GM21529 (cell line): ENCODE measurements at regions not wholly inside any gene's neighbourhood (a gene's known extent, or its start where the extent isn't known, plus 50 kb on each side); places are given as distances from the start of the nearest gene placed in this dataset.

Source experiments
- ATAC-seq: cut with Tn5 transposase; IDR thresholded peaks from one replicate; pipeline ENCODE4 v1.9.1; 2021; ENCODE audit not compliant: unreplicated experiment

DNA sequence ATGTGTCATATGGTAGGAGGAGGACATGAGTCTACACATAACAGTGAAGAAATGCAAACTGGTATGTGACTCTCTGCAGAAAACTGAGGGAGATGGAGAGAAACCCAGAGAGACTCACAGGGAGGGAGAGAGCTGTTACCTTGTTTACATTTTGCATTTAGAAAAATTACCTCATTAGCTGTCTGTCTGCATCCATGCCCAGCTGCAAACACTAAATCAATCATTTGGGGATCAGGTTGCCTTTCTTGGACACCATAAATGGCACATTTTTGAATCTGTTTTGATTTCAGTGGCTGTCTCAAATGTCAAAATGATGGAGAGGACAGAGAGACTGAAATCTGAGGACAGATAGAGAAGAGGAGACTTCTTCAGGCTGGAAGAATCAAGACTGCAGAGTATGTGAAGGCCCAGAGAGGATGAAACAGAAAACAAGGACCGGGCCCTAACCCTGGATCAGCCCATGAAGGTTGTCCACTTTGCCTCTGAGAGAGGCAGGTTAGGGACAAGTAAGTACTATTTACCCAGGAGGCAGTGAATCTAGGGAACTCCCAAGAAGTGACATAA, 92.2 kb downstream of the UNC5CL start:
- ATAC-seq = no peak

DNA sequence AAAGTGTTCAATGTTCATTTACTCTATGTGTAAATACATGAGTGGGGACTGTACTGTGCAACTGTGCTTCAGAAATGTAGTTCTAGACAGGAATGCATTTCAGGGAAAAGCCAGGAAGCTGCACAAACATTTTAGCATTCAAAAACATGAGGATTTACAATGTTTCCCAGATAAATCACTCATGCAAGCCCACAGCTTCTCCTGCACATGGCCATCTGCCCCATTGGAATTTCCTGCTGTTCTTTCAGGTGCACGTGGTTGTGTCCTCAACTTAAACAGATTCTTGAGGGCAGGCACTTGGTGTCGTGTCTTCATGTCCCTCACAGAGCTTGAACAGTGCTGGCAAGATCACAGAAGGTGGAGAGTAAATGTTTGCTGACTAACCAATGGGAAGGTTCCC, 101.5 kb downstream of the UNC5CL start:
- ATAC-seq = no peak

DNA sequence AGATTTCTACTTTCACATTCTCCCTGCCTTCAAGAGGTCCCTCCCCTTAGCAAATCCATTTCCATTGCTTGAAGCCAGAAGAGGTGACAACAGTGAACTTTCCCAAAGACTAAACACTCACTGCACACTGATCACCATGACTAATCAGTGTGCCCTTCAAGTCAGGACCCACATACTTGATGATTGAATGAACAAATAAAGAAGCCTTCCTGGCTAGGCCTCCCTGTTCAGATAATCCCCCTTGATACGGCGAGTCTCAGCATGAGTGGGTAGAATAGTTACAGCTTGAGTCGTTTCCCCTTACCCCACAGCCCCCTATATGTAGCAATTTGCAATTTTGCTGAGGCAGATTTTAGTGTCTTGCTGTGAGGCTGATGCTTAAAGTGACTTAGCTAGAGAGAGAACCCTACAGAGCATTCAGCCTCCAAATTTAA, 102.2 kb downstream of the UNC5CL start:
- no peak for ATAC-seq

DNA sequence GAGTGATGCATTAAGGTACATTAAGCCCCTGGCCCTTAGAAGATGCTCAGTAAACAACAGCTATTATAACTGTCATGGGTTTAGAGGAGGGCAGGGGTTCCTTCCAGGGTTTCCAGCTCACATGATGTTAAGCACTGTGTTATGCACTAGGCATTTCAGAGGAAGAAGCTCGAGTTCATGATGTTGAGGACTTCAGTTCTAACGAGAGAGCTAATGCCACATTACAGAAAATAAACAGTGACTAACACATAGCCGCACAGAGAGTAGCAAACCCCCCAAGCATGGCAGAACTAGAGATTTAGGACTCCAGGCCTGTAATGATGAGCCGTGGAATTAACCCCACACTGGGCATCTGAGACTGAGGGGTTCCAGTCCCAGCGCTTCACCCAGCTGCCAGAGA, 105.2 kb downstream of the UNC5CL start:
- no peak for ATAC-seq

DNA sequence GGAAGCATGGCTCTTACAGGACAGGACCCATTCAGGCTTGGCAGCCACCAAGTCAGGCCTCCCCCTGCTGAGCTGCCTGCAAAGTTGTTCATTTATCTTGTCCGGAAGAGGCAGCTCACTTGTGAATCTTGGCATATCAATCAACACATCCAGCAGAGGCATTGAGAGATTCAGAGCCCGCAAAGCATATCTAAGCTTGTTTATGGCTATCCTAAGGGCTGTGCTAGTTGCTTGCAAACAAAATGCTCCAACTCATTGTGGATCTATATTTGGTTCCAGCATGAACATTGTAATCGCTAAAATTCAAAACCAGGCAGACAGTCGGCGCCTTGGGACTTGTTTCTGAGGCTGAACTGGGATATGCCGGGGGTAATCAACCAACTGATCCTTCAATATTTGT, 106.1 kb downstream of the UNC5CL start:
- ATAC-seq = no peak

DNA sequence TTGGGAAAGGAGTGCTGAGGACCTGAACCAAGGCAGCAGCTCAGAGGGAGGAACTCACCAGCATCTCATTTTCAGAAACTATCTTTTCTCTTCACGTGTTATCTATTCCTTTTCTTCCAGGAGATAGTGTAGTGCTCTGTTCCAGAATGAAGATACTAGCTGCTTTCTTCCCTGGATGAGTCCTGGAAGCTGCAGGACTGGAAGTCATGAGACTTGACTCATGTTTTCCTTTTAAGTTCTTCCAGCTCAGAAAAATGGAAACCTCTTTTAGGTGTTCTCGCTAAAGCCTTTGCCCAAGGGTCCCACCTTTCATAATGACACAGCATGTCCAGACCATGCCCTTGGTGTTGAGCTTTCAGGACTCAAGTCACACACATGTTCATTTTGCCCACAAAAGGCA, 106.7 kb downstream of the UNC5CL start:
- ATAC-seq = no peak

DNA sequence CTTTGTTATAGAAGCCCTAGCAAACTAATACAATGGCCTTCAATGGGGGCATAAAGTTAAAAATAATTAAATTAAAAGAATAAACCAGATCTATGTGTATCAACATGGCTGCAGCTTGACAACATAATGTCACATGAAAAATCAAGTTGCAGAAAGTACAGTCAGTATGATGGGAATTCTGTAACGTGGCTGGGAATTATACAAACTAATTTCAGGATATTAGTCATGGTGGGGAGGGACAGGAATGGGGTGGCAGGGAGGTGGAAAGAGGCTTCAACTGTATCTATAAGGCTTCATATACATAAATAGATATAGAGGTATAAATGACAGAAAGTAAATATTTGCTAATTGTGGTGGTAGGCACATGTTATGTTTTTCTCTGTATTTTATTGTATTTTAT, 107.1 kb downstream of the UNC5CL start:
- no peak for ATAC-seq

DNA sequence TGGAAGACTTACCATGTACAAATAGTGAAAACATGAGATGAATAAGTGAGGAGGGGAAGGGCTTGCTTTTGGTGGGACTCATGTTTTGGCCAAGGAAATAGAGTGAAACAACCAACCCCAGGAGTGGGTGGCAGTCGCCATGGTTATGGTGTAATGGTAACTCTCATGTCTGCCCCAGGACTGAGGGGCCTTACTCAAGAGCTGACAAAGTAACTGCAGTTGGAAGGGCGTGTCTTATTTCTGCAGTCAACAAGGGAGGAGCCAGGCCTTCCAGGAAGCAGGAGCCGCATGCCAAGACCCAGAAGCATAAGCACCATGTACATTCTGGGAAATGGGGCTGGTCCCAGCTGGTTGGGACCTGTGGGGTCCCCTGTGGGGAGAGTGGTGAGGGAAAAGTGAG, 108.5 kb downstream of the UNC5CL start:
- ATAC-seq = no peak

DNA sequence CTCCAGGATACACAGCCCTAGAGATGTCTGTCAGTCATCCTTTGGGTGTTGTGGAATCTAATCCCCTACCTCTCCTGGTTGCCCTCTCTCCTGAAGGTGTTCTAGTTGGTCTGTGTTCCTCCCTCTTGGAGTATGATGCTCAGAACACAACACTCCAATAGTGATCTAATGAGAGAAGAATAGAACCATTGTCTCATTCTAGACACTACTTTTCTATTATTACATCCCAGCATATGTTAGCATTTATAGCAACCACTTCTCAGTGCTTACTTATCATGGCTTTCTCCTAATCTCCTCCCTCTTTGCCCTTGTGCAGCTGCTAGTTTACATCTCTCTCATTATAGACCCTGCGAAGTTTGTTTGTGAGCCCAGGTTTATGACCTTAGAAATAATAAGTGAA, 109.0 kb downstream of the UNC5CL start:
- ATAC-seq = no peak

DNA sequence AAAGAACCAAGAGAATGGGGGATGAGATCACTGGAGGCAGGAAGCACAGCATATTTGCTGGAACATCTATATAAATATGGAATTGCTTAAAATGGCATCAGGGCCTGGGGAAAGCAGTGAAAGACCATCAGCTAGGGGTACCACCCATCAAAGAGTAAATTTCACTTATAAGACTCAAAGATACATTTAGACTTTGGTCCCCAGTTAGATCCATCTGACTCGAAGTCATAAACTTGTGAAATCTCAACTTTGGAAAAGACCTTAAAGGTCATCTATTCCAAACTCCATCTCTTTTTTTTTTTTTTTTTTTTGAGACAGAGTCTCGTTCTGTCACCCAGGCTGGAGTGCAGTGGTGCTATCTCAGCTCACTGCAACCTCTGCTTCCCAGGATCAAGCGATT, 109.8 kb downstream of the UNC5CL start:
- ATAC-seq = no peak

DNA sequence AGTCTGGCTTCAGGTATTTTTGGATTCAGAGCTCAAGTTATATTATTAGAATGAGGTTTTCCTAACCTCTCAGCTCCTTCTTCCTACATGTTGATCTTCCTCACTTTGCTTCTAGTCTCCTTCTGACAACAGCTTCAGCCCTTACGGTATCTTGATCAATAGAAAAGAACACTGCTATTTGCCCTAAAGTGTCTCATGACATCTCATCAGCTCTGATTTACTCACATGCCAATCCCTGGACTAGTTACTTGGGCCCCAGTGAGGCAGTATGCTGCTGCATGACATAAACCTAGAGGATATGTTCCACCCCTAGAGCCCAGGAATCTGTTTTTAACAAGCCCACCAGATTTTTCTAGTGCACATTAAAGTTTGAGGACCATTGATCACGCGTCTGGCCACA, 110.3 kb downstream of the UNC5CL start:
- ATAC-seq = no peak

DNA sequence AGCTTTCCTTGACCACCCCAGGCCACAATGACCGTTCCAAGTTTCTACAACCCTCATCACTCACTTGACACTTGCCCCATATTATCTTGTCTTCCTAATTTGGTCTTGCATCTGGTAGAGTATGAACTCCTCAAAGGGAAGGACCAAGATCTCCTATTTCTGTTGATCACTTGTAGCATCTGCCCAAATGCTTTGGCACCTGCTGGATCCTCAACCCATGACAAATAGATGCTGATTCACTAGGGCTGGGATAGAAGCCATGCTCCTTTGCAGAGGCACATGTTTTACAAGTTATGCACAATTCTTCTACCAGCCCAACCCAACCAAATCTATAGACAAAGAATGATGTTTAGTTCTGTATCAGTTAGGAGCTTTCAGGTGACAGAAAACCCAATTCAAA, 110.7 kb downstream of the UNC5CL start:
- no peak for ATAC-seq

DNA sequence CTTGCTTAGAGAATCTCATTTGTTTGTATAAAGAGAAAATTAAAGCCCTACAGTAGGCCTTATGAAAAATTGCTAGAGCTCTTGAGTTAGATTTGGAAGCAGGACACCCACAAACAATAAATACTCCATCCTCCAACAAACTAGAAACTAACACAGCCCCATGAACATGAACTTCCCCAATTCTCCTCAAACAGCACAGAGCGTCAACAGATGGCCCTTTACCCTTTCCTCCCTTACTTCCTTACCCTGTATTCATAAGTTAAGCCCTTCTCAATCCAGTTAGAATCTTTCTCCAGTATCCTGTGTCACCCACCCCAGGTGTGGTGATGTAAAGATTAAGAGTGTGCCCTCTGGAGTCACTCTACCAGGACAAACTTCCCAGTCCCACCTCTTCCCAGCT, 113.7 kb downstream of the UNC5CL start:
- ATAC-seq = no peak

DNA sequence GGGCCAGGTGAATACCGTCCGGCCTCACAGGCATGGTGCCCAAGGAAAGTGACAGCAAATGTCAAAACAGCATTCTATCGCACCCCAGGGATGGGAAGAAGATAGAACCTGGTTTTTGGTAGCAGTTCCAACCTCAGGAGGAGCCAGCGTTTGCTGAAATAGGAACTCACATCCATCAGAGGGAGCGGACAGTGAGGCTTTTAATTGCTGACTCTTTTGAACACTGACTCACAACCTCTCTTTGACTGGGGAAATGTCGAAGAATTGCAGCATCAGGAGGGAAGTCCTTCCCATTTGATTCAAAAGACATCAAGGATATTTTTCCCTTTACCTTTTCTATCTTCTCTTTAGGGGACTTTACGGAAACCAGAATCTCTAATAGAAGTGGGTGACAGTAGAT, 114.2 kb downstream of the UNC5CL start:
- ATAC-seq = no peak

DNA sequence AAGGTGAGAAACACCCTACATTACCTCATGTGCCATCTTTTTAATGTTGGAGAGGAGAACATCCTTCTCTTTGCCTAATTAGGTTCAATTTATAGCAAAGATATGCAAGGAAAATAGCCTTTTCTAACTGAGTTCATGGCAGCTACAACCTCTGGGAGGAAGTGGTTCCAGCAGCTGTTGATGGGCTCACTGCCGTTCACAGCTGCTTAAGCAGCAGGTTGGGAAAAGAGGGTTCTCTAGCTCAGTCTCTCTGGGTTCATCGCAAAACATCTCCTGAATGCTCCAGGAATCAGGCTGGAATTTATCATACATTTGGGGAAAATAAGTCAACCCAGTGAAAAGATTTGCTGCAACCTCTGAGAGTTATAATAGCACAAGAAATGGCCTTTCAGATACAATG, 115.1 kb downstream of the UNC5CL start:
- ATAC-seq = no peak

DNA sequence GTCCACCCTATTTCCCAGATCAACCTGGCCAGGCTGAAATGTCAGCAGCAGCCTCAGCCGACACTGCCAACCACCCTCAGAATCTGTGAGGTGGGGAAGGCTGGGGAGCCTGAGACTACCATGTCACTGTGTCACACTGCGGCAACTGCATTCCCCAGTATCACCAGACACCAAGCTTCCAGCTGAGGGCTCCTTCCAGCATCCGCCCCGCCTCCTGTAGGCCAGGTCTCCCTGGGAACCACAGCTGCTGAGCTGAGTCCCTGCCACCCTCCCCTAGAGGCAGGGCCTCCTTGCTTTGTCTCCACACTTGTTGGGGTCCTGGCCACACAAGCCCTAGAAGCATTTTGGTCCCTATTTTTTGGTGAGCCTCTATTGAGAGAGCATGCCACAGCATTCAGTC, 115.7 kb downstream of the UNC5CL start:
- no peak for ATAC-seq

DNA sequence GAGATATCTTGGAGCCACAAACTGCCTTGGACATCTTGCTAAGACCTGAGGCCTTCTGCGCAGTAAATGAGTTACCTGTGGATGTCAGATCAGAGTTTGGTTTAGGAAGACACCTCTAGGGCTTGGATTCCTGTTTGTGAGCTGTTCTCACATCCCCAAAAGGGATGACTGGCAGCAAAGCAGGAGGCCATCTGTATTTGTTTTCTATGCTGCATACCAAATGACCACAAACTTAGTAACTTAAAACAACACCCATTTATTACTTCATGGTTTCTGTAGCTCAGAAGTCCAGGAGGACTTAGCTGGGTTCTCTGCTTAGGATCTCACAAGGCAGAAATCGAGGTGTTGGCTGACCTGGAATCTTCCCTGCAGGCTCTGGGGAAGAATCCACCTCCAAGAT, 116.7 kb downstream of the UNC5CL start:
- no peak for ATAC-seq

DNA sequence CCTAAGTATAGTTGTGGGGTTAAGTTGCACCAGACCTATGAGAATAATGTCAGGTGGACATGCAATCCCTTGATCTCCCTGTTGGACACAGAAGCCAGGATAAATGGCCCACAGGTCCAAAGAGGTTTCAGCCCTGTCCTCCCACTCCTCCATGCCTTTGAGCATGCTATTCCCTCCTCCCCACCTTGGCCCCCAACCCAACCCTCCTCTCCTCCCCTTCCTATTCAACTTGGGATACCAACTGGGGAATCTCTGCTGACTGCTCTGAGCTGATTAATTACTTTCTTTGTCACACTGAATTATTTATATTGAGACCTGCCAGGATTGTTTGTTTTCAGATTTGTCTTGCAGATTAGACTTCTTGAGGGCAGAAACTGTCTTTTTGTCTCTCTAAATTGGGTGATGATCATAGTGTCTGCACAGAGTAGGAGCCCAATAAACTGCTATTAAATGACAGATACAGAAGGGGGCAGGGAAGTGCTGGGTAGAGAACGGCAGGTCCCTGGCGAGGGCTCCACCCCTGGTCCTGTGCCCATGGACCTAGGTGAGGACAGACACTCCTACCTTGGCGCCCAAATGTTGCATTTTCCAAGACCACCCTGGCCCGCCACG, 120.9 kb downstream of the UNC5CL start:
- no peak for ATAC-seq

DNA sequence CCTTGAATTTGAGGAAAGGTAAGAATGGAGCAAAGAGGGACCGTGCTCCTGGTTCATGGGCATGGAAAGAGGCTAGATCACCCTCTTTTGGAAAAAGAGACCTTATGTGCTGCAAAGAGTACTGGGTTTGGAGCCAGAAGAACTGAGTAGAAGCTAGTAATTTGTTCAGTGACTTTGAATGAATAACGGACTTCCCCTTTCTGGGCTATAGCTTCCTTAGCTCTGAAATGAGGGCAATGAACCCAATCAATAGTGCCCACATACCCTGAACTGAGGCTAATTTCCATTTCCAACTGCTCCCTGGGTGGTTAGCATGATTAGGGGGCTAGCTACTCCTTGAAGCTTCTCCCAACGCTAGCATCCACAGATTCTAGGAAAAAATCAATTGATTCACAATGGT, 121.4 kb downstream of the UNC5CL start:
- no peak for ATAC-seq

DNA sequence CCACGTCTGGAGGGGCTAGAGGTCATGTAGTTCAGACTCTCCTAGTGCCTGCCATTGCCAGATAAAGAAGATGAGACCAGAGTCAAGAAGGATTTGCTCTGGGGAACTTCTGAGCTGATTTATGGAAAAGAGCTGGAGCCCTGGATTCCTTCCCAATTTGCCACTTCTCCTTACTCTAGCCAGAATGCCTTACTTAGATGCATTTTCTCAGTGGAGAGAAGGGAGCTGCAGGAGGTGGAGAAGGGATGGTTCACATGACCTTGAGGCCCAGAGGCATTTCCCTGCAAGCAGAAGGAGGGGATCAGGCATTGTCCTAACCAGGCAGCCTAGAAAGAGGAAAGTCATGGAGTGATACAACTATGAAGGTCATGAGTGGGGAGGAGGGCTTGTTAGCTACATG, 122.2 kb downstream of the UNC5CL start:
- ATAC-seq = no peak

DNA sequence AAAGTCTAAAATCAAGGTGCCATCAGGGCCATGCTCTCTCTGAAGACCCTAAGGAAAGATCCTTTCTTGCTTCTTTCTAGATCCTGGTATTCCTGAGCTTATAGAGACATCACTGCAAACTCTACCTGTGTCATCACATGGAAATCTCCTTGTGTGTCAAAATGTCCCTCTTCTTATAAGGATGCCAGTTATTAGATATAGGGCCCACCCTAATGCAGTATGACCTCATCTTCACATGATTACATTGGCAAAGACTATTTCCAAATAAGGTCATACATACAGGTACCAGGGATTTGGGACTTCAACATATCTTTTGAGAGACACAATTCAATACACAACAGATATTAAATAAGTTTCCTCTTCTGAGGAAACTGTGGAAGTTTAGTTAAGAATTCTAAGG, 123.9 kb downstream of the UNC5CL start:
- no peak for ATAC-seq

DNA sequence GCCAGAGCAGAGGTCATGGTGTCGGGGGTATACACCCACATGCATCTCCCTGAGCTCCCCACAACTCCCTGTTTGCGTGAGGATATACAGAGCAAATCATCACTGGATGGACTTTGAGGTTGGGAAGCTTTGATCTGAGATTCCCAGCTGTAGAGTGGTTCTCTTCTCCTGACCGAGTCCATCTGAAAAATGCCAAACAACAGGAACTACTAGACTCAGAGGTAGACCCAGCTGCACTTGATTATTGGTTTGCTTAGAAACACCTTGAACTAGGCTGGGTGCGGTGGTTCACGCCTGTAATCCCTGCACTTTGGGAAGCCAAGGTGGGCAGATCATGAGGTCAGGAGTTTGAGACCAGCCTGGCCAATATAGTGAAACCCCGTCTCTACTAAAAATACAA, 125.0 kb downstream of the UNC5CL start:
- no peak for ATAC-seq

DNA sequence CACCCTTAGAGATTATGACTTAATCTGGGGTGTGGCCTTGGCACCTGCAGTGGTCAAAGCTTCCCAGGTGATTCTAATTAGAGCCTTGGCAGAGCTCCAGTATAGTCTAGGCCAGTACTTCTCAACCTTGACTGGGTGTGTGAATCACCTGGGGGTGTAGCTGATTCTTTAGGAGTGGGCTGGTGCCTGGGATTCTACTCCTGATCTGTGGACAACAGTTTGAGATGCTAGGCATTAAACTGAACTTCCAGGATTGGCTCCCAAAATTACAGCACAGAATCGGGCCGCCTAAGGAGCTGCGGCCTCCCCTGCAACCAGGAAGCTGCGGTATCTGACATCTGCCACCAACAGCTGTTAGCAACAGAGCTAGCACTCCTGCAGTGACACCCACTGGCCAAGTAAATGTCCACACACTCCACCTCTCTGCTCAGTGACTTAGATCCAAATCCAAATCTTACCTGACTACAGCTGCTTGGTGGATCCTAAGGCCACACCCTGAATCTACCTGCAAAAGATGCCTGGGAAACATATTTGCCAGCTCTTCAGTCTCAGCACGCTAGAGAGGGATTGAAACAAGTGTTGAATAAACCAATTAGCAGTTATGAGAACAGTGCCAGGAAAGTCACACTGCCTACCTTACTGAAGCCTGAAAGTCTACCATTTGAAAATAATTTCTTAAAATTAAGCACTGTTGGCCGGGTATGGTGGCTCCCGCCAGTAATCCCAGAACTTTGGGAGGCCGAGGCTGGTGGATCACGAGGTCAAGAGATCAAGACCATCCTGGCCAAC, 126.7 kb downstream of the UNC5CL start:
- peak; percentile 98 for ATAC-seq
